Upper lobe of right lung (tissue), 1 donor: ENCODE measurements at regions not wholly inside any gene's neighbourhood (a gene's known extent, or its start where the extent isn't known, plus 50 kb on each side); places are given as distances from the start of the nearest gene placed in this dataset.

Source experiments
- ATAC-seq: fragments of 200-7000 bp; cut with Tn5 transposase; one replicate; pipeline ENCODE4 v1.9.1; 2020; ENCODE audit warnings: mild to moderate bottlenecking, moderate library complexity
- DNase-seq: peaks from one replicate; pipeline ENCODE4 v3.0.0-alpha.2; 2020
- H3K27ac ChIP-seq: fragments of 200-600 bp; one replicate; pipeline ENCODE4 v1.8.0; 2022
- H3K27me3 ChIP-seq: fragments of 200-600 bp; one replicate; pipeline ENCODE4 v1.8.0; 2022; ENCODE audit warnings: mild to moderate bottlenecking
- H3K36me3 ChIP-seq: fragments of 200-600 bp; one replicate; pipeline ENCODE4 v1.8.0; 2022
- H3K4me1 ChIP-seq: fragments of 200-600 bp; one replicate; pipeline ENCODE4 v1.8.0; 2022
- H3K4me3 ChIP-seq: fragments of 200-600 bp; one replicate; pipeline ENCODE4 v1.8.0; 2022; ENCODE audit warnings: mild to moderate bottlenecking
- H3K9me3 ChIP-seq: fragments of 200-600 bp; one replicate; pipeline ENCODE4 v1.8.0; 2022
- CTCF ChIP-seq: fragments of 200-600 bp; IDR thresholded peaks from one replicate; pipeline ENCODE4 v1.8.0; 2022; ENCODE audit warnings: antibody characterized with exemption
- intact Hi-C: fragments of 100-400 bp; cut with DNase I; formaldehyde crosslinking; loops from one replicate; pipeline ENCODE4 v1.11.0; 2022
- donor health status: DM: no; HTN: yes; CAD: no; lungs with severe emphysema.

GRCh38 chr1:42004860-42005259 lies 86.1 kb upstream of the HIVEP3 start:
- no peak for DNase-seq
- H3K27me3 ChIP-seq: no peaks in the 10 kb centered on the region
- no peak overlapping the region for H3K4me3 ChIP-seq
- intact Hi-C loops: no loop called here
- H3K4me1 ChIP-seq: peaks cover 9% of the 10 kb centered on the region
- TF ChIP-seq CTCF: no peak
- ATAC-seq: no peak
- no peak overlapping the region for H3K27ac ChIP-seq
- no peaks in the 10 kb centered on the region for H3K36me3 ChIP-seq
- H3K9me3 ChIP-seq: no peaks in the 10 kb centered on the region

- intact Hi-C loops: no loop called here
- no peak for DNase-seq
Measured at GRCh38 chr1:42004322-42004721, 85.6 kb upstream of the HIVEP3 start.

GRCh38 chr1:42003433-42003832 lies 84.7 kb upstream of the HIVEP3 start:
- intact Hi-C loops: no loop called here

More at GRCh38 chr1:42004322-42004721, 85.6 kb upstream of the HIVEP3 start:
- H3K9me3 ChIP-seq: no peaks in the 10 kb centered on the region
- no peak for ATAC-seq
- H3K4me1 ChIP-seq: peaks cover 9% of the 10 kb centered on the region
- H3K27me3 ChIP-seq: no peaks in the 10 kb centered on the region
- TF ChIP-seq CTCF: no peak
- no peak overlapping the region for H3K4me3 ChIP-seq
- H3K27ac ChIP-seq: no peak overlapping the region
- H3K36me3 ChIP-seq: no peaks in the 10 kb centered on the region

GRCh38 chr1:42002220-42002619 lies 83.5 kb upstream of the HIVEP3 start:
- no peaks in the 10 kb centered on the region for H3K27me3 ChIP-seq
- intact Hi-C loops: no loop called here
- H3K9me3 ChIP-seq: no peaks in the 10 kb centered on the region
- H3K4me3 ChIP-seq: no peak overlapping the region
- DNase-seq: no peak
- H3K27ac ChIP-seq: no peak overlapping the region
- no peaks in the 10 kb centered on the region for H3K36me3 ChIP-seq
- TF ChIP-seq CTCF: no peak
- peaks cover 3% of the 10 kb centered on the region for H3K4me1 ChIP-seq
- no peak for ATAC-seq

More at GRCh38 chr1:42003433-42003832, 84.7 kb upstream of the HIVEP3 start:
- H3K36me3 ChIP-seq: no peaks in the 10 kb centered on the region
- H3K9me3 ChIP-seq: no peaks in the 10 kb centered on the region
- TF ChIP-seq CTCF: no peak
- no peaks in the 10 kb centered on the region for H3K27me3 ChIP-seq
- H3K4me3 ChIP-seq: no peak overlapping the region
- H3K27ac ChIP-seq: no peak overlapping the region
- peak; percentile 67 for DNase-seq
- ATAC-seq: peak; percentile 73
- H3K4me1 ChIP-seq: peaks cover 9% of the 10 kb centered on the region

GRCh38 chr1:42000766-42001165 lies 82.0 kb upstream of the HIVEP3 start:
- Histone ChIP-seq H3K27me3 (no peaks in the 10 kb centered on the region), H3K9me3 (no peaks in the 10 kb centered on the region), H3K4me3 (no peak overlapping the region), H3K27ac (no peak overlapping the region), H3K4me1 (no peaks in the 10 kb centered on the region), H3K36me3 (no peaks in the 10 kb centered on the region)
- TF ChIP-seq CTCF: no peak
- DNase-seq: no peak
- ATAC-seq: no peak
- intact Hi-C loops: no loop called here

- Histone ChIP-seq H3K27ac (no peak overlapping the region), H3K4me3 (no peak overlapping the region), H3K27me3 (no peaks in the 10 kb centered on the region), H3K9me3 (no peaks in the 10 kb centered on the region), H3K4me1 (no peaks in the 10 kb centered on the region), H3K36me3 (no peaks in the 10 kb centered on the region)
- intact Hi-C loops: no loop called here
- no peak for ATAC-seq
- TF ChIP-seq CTCF: no peak
- DNase-seq: no peak
Measured at GRCh38 chr1:41999884-42000283, 81.2 kb upstream of the HIVEP3 start.
